Effector memory CD8-positive, alpha-beta T cell (primary cell): ENCODE measurements at regions not wholly inside any gene's neighbourhood (a gene's known extent, or its start where the extent isn't known, plus 50 kb on each side); places are given as distances from the start of the nearest gene placed in this dataset.
"Not testable (repeated sequence)": the region's sequence is repeated elsewhere in the genome, so short reads cannot be mapped to it uniquely, and the experiment has no call there.

Experiments
- ATAC-seq: fragments of 150-1000 bp; cut with Tn5 transposase; replicated peaks from 2 replicates; pipeline ENCODE4 v1.10.0; 2021; ENCODE audit warnings: mild to moderate bottlenecking, moderate library complexity
- DNase-seq, 3 experiments: peaks; one replicate each; pipeline ENCODE4 v3.0.0; 2021
- H3K27ac Mint-ChIP-seq, 2 donors: one replicate each; pipeline ENCODE4 v1.8.0; 2022; ENCODE audit warnings: mild to moderate bottlenecking in 2 of 2, mixed read lengths in 2 of 2, moderate library complexity in 2 of 2
- H3K27me3 Mint-ChIP-seq, 2 donors: one replicate each; pipeline ENCODE4 v1.8.0; 2022; ENCODE audit warnings: mixed read lengths in 2 of 2
- H3K36me3 Mint-ChIP-seq: one replicate; pipeline ENCODE4 v1.8.0; 2022; ENCODE audit warnings: mild to moderate bottlenecking, moderate library complexity, mixed read lengths; ENCODE audit not compliant: insufficient read depth
- H3K4me1 Mint-ChIP-seq, 2 donors: one replicate each; pipeline ENCODE4 v1.8.0; 2022; ENCODE audit warnings: low read depth in 2 of 2, mixed read lengths in 2 of 2
- H3K4me3 Mint-ChIP-seq, 2 donors: one replicate each; pipeline ENCODE4 v1.8.0; 2022; ENCODE audit warnings: mild to moderate bottlenecking in 2 of 2, mixed read lengths in 2 of 2, moderate library complexity in 2 of 2
- H3K9me3 Mint-ChIP-seq, 2 donors: one replicate each; pipeline ENCODE4 v1.8.0; 2022; ENCODE audit warnings: mixed read lengths in 2 of 2

GRCh38 chr4:28254003-28254402 lies 1393.4 kb downstream of the STIM2 start:
- no peak for ATAC-seq
- H3K27me3 Mint-ChIP-seq = no peaks in the 10 kb centered on the region
- no peaks in the 10 kb centered on the region for H3K4me1 Mint-ChIP-seq
- H3K9me3 Mint-ChIP-seq = peaks cover 8 to 35% of the 10 kb centered on the region in 2 donors
- no peak overlapping the region for H3K4me3 Mint-ChIP-seq
- DNase-seq = no peak
- no peaks in the 10 kb centered on the region for H3K36me3 Mint-ChIP-seq
- H3K27ac Mint-ChIP-seq = no peak overlapping the region

DNA sequence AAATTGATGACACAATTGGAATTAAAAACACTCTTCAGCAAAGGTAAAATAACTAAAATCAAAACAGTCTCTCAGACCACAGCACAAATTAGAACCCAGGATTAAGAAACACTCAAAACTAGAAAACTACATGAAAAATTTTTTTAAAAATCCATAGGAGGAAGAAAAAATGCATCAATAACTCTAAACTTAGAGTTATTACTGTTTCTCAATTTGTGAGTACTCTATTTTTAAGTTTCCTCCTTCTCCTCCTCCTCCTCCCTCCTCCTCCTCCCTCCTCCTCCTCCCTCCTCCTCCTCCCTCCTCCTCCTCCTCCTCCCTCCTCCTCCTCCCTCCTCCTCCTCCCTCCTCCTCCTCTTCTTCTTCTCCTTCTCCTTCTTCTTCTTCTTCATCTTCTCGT lies 1395.7 kb downstream of the STIM2 start:
- Mint-ChIP-seq H3K4me1 (no peaks in the 10 kb centered on the region), H3K27ac (no peak overlapping the region), H3K27me3 (no peaks in the 10 kb centered on the region), H3K9me3 (peaks cover 11 to 43% of the 10 kb centered on the region in 2 donors), H3K4me3 (no peak overlapping the region), H3K36me3 (no peaks in the 10 kb centered on the region)
- no peak for DNase-seq
- ATAC-seq = no peak

GRCh38 chr4:28259951-28260350 lies 1399.3 kb downstream of the STIM2 start:
- no peak for ATAC-seq
- H3K9me3 Mint-ChIP-seq = peaks cover 13 to 30% of the 10 kb centered on the region in 2 donors
- H3K27me3 Mint-ChIP-seq = no peaks in the 10 kb centered on the region
- no peak for DNase-seq
- H3K4me3 Mint-ChIP-seq = no peak overlapping the region
- H3K4me1 Mint-ChIP-seq = no peaks in the 10 kb centered on the region
- H3K27ac Mint-ChIP-seq = no peak overlapping the region
- no peaks in the 10 kb centered on the region for H3K36me3 Mint-ChIP-seq

- Mint-ChIP-seq H3K9me3 (peaks cover 6 to 10% of the 10 kb centered on the region in 2 donors), H3K4me1 (no peaks in the 10 kb centered on the region), H3K27me3 (no peaks in the 10 kb centered on the region), H3K36me3 (no peaks in the 10 kb centered on the region), H3K27ac (no peak overlapping the region), H3K4me3 (no peak overlapping the region)
- no peak for ATAC-seq
- DNase-seq = no peak
These were observed 1406.5 kb downstream of the STIM2 start for GRCh38 chr4:28267166-28267565.

- Mint-ChIP-seq H3K4me3 (no peak overlapping the region), H3K9me3 (peaks cover 7 to 12% of the 10 kb centered on the region in 2 donors), H3K27me3 (no peaks in the 10 kb centered on the region), H3K27ac (no peak overlapping the region), H3K36me3 (no peaks in the 10 kb centered on the region), H3K4me1 (no peaks in the 10 kb centered on the region)
- DNase-seq (no peak), ATAC-seq (no peak)
These were observed 1408.8 kb downstream of the STIM2 start for GRCh38 chr4:28269426-28269825.

DNA sequence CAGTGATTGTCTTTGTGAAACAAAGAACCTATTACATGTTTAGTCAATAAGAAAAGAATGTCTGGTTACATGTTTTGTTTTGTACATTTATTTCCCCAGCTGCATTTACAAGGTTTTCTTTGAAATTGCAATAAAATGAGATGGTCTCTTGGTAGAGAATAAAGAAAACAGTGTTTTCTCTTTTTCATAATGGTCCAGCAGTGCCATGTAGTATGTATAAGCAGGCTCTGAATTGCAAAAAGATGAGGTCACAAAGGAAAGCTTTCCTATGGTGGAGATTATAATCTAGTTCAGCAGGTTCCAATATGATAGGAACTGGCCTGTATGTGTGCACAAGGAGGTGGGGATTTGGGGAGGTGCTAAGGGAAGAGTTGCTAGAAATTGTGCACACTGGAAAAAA lies 1417.3 kb downstream of the STIM2 start:
- ATAC-seq (no peak), DNase-seq (no peak)
- H3K9me3 Mint-ChIP-seq = peaks cover 10 to 22% of the 10 kb centered on the region in 2 donors
- no peaks in the 10 kb centered on the region for H3K36me3 Mint-ChIP-seq
- H3K4me3 Mint-ChIP-seq = no peak overlapping the region
- H3K4me1 Mint-ChIP-seq = no peaks in the 10 kb centered on the region
- no peak overlapping the region for H3K27ac Mint-ChIP-seq
- no peaks in the 10 kb centered on the region for H3K27me3 Mint-ChIP-seq

DNA sequence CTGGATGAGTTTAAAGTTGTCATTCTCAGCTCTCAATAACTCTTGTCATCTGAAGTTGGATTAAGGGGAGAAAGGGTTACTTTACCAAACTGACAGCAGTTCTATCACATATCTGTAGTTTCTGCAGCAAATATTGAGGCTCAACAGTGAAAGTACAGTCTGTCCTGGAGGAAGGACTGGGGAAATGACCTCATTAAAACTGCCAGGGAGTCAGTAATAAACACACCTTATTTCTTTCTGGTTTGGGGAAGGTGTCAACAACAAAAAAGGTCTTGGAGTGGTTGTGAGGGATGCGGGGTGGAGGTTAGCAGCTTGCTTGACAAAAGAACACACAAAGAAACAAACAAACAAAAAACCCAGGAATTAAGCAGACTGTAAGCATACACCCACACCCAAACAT lies 1418.0 kb downstream of the STIM2 start:
- H3K4me3 Mint-ChIP-seq = no peak overlapping the region
- ATAC-seq = no peak
- H3K27me3 Mint-ChIP-seq = no peaks in the 10 kb centered on the region
- H3K36me3 Mint-ChIP-seq = no peaks in the 10 kb centered on the region
- DNase-seq = no peak
- H3K9me3 Mint-ChIP-seq = peaks cover 10 to 26% of the 10 kb centered on the region in 2 donors
- H3K4me1 Mint-ChIP-seq = no peaks in the 10 kb centered on the region
- no peak overlapping the region for H3K27ac Mint-ChIP-seq

DNA sequence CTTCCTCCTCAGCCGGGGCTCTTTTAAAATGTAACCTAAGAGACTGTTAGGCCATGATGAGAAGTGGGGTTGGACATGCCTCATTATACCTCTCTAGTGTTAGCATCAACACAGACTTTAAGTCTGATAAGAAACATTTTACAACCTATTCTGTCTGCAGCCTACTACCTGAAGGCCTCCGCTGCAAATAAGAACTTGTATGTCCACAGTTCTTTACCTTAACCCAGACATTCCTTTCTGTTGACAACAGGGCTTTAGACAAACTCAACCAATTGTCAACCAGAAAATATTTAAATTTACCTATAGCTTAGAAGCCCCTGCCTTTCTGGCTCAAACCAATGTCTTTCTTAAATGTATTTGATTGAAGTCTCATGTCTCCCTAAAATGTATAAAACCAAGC lies 1418.6 kb downstream of the STIM2 start:
- Mint-ChIP-seq H3K36me3 (no peaks in the 10 kb centered on the region), H3K27me3 (no peaks in the 10 kb centered on the region), H3K9me3 (peaks cover 8 to 22% of the 10 kb centered on the region in 2 donors), H3K4me3 (no peak overlapping the region), H3K27ac (no peak overlapping the region), H3K4me1 (no peaks in the 10 kb centered on the region)
- DNase-seq (no peak), ATAC-seq (no peak)

DNA sequence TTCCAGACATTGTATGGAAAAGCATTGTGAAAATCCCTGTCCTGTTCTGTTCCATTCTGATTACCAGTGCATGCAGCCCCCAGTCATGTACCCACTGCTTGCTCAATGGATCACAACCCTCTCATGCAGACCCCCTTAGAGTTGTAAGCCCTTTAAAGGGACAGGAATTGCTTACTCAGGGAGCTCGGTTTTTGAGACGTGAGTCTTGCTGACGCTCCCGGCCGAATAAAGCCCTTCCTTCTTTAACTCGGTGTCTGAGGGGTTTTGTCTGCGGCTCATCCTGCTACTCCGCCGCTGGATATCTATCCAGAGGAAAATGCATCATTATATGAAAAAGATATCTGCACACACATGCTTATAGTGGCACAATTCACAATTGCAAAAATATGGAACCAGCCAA lies 1425.6 kb downstream of the STIM2 start:
- ATAC-seq, H3K36me3 Mint-ChIP-seq, H3K27me3 Mint-ChIP-seq, DNase-seq, H3K27ac Mint-ChIP-seq, H3K4me3 Mint-ChIP-seq, H3K4me1 Mint-ChIP-seq: not testable (repeated sequence)
- peaks cover 13 to 18% of the 10 kb centered on the region in 2 donors for H3K9me3 Mint-ChIP-seq

DNA sequence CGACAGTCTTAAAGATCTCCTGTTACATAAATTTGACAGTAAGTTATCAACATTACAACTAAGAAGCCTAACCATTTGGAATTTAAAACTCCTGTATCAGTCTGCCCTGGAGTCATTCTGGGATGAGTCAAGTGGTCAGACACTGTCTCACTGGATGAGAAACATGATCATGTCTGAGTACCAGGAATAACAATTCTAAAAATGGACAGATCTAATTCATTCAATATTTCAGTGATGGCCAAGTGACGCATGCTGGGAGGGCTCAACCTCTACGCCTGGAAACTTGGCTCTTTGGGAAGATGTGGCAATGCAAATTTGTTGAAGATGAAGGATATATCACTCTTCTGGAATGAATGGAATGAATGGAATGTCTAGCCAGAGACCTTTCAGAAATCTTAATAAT lies 1427.2 kb downstream of the STIM2 start:
- no peaks in the 10 kb centered on the region for H3K27me3 Mint-ChIP-seq
- no peak for DNase-seq
- no peaks in the 10 kb centered on the region for H3K4me1 Mint-ChIP-seq
- no peaks in the 10 kb centered on the region for H3K36me3 Mint-ChIP-seq
- no peak overlapping the region for H3K27ac Mint-ChIP-seq
- peaks cover 11 to 13% of the 10 kb centered on the region in 2 donors for H3K9me3 Mint-ChIP-seq
- no peak for ATAC-seq
- no peak overlapping the region for H3K4me3 Mint-ChIP-seq

DNA sequence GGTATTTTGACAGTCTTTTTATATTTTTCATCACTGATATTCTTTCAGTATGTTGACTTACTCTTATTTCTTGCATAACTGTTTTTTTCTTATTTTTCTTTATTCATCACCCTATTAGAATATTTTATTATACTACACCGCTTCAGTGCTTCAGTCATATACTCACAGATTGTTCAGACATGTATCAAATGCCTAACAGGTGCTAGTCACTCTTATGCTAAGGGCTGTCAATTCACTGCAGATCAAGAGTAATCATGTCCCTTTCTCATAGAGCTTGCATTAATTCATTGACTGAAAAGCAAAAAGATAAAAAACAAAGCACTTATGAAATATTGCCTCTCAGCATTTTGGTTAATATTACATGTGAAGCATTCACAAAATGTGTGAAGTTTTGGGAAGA lies 1435.6 kb downstream of the STIM2 start:
- Mint-ChIP-seq H3K4me3 (no peak overlapping the region), H3K27me3 (no peaks in the 10 kb centered on the region), H3K36me3 (no peaks in the 10 kb centered on the region), H3K27ac (no peak overlapping the region), H3K4me1 (no peaks in the 10 kb centered on the region), H3K9me3 (peaks cover 6 to 14% of the 10 kb centered on the region in 2 donors)
- DNase-seq = no peak
- ATAC-seq = no peak

- no peak for DNase-seq
- Mint-ChIP-seq H3K36me3 (no peaks in the 10 kb centered on the region), H3K4me1 (no peaks in the 10 kb centered on the region), H3K9me3 (peaks cover 3 to 11% of the 10 kb centered on the region in 2 donors), H3K4me3 (no peak overlapping the region), H3K27me3 (no peaks in the 10 kb centered on the region), H3K27ac (no peak overlapping the region)
- no peak for ATAC-seq
These were observed 1450.3 kb downstream of the STIM2 start for GRCh38 chr4:28310926-28311325.

DNA sequence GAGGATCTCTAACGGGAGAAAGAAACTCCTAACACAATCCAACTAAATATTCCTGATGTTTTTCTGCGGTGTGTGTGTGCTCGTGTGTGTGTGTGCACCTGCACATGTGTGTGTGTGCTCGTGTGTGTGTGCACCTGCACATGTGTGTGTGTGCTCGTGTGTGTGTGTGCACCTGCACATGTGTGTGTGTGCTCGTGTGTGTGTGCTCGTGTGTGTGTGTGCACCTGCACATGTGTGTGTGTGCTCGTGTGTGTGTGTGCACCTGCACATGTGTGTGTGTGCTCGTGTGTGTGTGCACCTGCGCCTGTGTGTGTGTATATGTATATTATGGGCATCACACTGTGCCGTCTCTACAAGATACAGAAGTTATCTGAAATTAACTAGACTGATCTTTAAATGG lies 1451.9 kb downstream of the STIM2 start:
- not testable (repeated sequence) for H3K4me1 Mint-ChIP-seq, H3K36me3 Mint-ChIP-seq, ATAC-seq, DNase-seq, H3K27ac Mint-ChIP-seq, H3K4me3 Mint-ChIP-seq, H3K27me3 Mint-ChIP-seq
- peaks cover 3 to 11% of the 10 kb centered on the region in 2 donors for H3K9me3 Mint-ChIP-seq

DNA sequence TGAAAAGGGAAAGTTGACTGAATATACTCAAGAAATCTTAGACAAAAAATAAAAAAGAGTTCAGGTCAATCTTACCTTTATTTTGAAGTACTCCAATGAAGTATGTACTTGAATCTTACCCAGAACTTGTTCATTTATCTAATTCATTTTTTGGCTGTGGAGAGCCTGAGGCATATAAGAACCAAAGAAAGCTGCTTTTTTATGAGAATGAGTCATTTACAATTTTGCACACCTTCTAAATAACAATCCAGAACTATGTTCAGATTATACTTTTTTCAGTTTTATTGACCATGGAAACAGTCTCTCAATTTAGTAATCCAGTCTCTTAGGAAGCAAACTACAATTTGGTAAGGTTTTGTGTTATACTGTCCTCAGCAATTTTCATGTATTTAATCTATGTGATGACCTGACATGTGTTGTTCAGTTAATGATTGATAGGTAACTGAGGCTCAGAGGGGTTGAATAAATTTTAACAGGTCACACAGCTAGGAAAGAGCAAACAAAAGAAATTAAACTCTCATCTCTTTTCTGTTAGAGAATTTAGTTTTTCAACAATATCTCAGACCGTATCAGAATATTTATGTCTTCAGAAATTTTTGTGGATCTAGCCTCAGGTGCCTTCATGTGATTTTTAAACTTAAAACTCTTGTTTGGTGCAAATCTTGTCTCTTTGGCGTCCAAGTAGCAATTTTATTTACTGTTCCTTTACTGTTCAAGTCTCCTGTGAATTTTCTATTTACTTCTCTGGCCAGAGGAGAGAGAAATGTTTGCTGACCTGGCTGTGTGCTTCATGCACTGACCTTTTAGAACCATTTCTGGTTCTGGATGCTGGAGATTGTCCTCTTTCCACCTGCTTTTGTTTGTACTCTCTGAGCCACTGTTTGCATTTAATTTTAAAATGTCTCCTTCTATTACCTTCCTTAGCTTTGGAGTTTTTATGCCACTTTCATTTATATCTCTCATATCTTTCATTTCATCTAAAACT lies 1453.4 kb downstream of the STIM2 start:
- DNase-seq (no peak), ATAC-seq (no peak)
- Mint-ChIP-seq H3K36me3 (no peaks in the 10 kb centered on the region), H3K9me3 (no peaks in the 10 kb centered on the region), H3K27ac (no peak overlapping the region), H3K27me3 (no peaks in the 10 kb centered on the region), H3K4me3 (no peak overlapping the region), H3K4me1 (no peaks in the 10 kb centered on the region)
